ENCODE measurements at regions not wholly inside any gene's neighbourhood (a gene's known extent, or its start where the extent isn't known, plus 50 kb on each side); places are given as distances from the start of the nearest gene placed in this dataset.

- TF ChIP-seq ARNTL (CRISPR knock-in tag; IDR thresholded peaks at IDR 0.05; ENCODE audit: borderline replicate concordance, low read depth) = no peak
- TF ChIP-seq POU6F1 (CRISPR knock-in tag; IDR thresholded peaks at IDR 0.05; ENCODE audit: borderline replicate concordance, low read depth) = no peak
- no peak for TF ChIP-seq ZNF565 (CRISPR knock-in tag; conservative IDR thresholded peaks at IDR 0.05; ENCODE audit: low read depth)
- no peak for TF ChIP-seq OSR1 (CRISPR knock-in tag; IDR thresholded peaks at IDR 0.05)
- TF ChIP-seq ZFP30 (CRISPR knock-in tag; IDR thresholded peaks at IDR 0.05) = no peak
- TF ChIP-seq CSDC2 (CRISPR knock-in tag; IDR thresholded peaks at IDR 0.05) = no peak
- TF ChIP-seq RARB (CRISPR knock-in tag; IDR thresholded peaks at IDR 0.05) = no peak
Observed at GRCh38 chr2:190589008-190589407, 54.5 kb upstream of the NEMP2 start.

Data from SK-N-SH treated with all-trans-retinoic acid at 6 μM for 48 hours (cell line).